HG03469 (cell line): ENCODE measurements at regions not wholly inside any gene's neighbourhood (a gene's known extent, or its start where the extent isn't known, plus 50 kb on each side); places are given as distances from the start of the nearest gene placed in this dataset.

Experiments
- ATAC-seq: cut with Tn5 transposase; IDR thresholded peaks from one replicate; pipeline ENCODE4 v1.9.1; 2021; ENCODE audit warnings: mild to moderate bottlenecking, moderate library complexity, moderate number of reproducible peaks; ENCODE audit not compliant: unreplicated experiment

DNA sequence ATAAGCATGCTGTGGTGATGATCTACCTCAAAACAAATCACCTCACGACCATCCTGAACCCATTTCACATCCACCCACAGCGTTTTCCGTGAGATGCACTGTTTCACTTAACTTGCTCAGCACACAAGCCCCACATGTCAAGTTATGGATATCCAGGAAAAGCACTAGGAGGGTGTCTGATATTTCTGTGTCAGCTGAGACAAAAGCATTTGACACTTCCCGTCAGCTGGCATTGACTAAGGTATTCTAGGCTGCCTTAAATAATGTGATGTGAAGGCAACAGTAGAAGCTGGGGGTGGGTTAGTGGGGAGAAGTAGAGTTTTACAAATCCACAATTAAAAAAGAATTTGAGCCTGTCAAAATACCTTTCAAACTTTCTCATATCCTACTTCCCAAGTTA lies 68.7 kb upstream of the MDFIC start:
- ATAC-seq = no peak

DNA sequence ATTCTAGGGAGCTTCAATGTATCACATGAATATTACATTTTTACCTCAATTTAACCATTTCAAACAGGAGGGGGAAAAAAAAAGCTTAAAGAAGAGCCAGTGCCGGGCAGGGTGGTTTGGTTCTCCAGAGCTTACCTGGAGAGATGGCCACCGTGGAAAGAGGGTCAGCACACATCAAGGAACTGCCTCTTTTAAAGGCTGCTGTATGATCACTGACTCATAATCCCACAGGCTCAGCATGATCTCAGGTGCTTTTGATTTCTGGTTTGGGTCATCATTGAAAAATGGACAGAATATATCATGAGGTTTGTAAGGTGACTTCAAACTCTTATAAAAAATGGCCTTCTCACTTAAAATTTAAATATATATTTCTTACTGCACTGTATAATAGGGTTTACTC lies 67.5 kb upstream of the MDFIC start:
- no peak for ATAC-seq

- no peak for ATAC-seq
Observed at GRCh38 chr7:114856625-114857024, 65.3 kb upstream of the MDFIC start.

GRCh38 chr7:114857605-114858004 lies 64.3 kb upstream of the MDFIC start:
- no peak for ATAC-seq

DNA sequence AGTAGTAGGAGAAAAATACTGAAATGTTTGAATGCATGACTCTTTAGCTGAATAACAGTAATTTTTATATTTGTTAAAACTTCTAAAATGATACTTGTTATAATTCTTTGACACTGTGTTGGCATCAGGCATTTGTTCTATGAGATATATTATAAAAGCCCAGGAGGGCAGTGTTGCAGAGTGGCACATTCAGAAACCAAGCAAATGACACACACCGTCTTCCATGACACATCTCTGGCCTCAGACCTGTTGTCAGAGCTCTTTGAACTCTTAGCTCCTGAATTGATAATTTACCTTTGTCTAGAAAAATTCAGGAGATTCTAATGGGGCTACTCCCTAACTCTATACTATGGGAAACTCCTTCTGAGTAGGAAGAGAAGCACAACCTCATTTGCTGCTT lies 62.4 kb upstream of the MDFIC start:
- no peak for ATAC-seq

DNA sequence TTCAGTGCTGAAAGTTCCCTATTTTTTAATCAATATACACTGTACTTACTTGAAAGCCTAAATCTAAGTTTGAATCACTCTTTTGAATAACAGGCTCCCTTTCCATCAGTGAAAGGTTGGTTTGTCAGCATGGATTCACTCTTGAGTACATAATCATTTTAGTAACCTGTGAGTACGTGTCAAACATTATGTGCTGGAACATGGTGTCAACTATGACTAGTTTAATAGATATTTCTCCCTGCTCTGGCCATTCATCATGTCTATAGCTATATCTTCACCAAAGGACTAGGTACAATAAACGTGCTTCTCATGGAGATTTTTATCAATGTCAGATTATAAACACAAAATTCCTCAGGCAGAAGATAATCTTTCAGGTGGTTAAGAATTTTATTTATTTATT lies 61.7 kb upstream of the MDFIC start:
- ATAC-seq = no peak

DNA sequence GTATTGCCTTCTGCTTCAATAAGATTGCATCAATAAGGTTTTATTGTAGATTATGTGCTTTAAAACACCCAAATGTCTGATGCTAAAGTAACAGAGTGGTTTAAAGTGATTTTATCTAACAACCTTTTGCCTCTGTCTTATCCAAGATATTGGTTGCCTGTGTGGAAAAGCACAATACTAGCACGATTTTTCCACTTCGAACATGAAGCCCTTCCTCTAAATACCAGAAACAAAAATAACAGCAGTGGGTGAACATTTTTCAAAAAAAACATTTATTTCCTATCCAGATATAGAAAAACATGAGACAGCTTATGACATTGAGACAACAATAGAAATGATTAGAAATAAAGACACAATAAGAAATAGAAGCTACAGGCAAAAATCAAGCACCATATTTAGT lies 59.5 kb upstream of the MDFIC start:
- ATAC-seq = no peak

- no peak for ATAC-seq
Observed at GRCh38 chr7:114864278-114864677, 57.6 kb upstream of the MDFIC start.

- ATAC-seq = peak; percentile 92
Observed at GRCh38 chr7:114865564-114865963, 56.3 kb upstream of the MDFIC start.
